Psoas muscle (tissue), 7 donors: ENCODE measurements at regions not wholly inside any gene's neighbourhood (a gene's known extent, or its start where the extent isn't known, plus 50 kb on each side); places are given as distances from the start of the nearest gene placed in this dataset.

Experiments
- ATAC-seq, 4 donors: fragments of 200-7000 bp; cut with Tn5 transposase; one replicate each; pipeline ENCODE4 v1.9.1; 2020; ENCODE audit warnings: moderate library complexity in 3 of 4, mild to moderate bottlenecking in 2 of 4
- DNase-seq, 2 donors: peaks; one replicate each; pipeline ENCODE4 v3.0.0-alpha.2; 2020
- H3K27ac ChIP-seq: fragments of 200-600 bp; one replicate; pipeline ENCODE4 v1.8.0; 2022
- H3K27me3 ChIP-seq, 3 donors: fragments of 200-600 bp in 1 of 3; one replicate each; pipeline versions ENCODE4 v1.6.1 to v1.8.0; 2013 to 2022; ENCODE audit warnings: low read length in 2 of 3, mild to moderate bottlenecking in 2 of 3, moderate library complexity in 1 of 3; ENCODE audit not compliant: insufficient read depth in 3 of 3
- H3K36me3 ChIP-seq, 2 donors: fragments of 200-600 bp in 1 of 2; one replicate each; pipeline versions ENCODE4 v1.6.1 to v1.8.0; 2013 to 2022; ENCODE audit warnings: low read depth in 1 of 2, mild to moderate bottlenecking in 1 of 2, moderate library complexity in 1 of 2; ENCODE audit not compliant: insufficient read depth in 1 of 2
- H3K4me1 ChIP-seq: fragments of 200-600 bp; one replicate; pipeline ENCODE4 v1.8.0; 2022
- H3K4me3 ChIP-seq: fragments of 200-600 bp; one replicate; pipeline ENCODE4 v1.8.0; 2022; ENCODE audit warnings: mild to moderate bottlenecking
- H3K9me3 ChIP-seq: fragments of 200-600 bp; one replicate; pipeline ENCODE4 v1.8.0; 2022
- WGBS, 3 donors: extraction: QIAGEN DNeasy Blood & Tissue Kit; methylation state at CpG; one replicate each; pipeline versions ENCODE4 v1.1.6 to v1.1.7; 2013; 5-methylcytosine and 5-hydroxymethylcytosine counted together
- intact Hi-C, 2 donors: fragments of 100-400 bp; cut with DNase I; formaldehyde crosslinking; loops; one replicate each; pipeline versions ENCODE4 v1.11.0 to v1.14.2; 2022
- TF ChIP-seq, protein P1 (sequence below): fragments of 200-600 bp; IDR thresholded peaks from one replicate; pipeline ENCODE4 v1.8.0; 2022; ENCODE audit warnings: antibody characterized with exemption
- donor health status: healthy with polysubstance abuse.
- donor health status: DM: no; HTN: no; CAD: no; lungs with moderate emphysema.
- donor health status: Bipolar disorder and iron deficiency.
- donor health status: healthy.
- donor health status: DM: yes; HTN: yes; CAD: no.
- donor health status: DM: no; HTN: no; CAD: no.
- donor health status: DM: yes; HTN: yes; CAD: no.

DNA sequence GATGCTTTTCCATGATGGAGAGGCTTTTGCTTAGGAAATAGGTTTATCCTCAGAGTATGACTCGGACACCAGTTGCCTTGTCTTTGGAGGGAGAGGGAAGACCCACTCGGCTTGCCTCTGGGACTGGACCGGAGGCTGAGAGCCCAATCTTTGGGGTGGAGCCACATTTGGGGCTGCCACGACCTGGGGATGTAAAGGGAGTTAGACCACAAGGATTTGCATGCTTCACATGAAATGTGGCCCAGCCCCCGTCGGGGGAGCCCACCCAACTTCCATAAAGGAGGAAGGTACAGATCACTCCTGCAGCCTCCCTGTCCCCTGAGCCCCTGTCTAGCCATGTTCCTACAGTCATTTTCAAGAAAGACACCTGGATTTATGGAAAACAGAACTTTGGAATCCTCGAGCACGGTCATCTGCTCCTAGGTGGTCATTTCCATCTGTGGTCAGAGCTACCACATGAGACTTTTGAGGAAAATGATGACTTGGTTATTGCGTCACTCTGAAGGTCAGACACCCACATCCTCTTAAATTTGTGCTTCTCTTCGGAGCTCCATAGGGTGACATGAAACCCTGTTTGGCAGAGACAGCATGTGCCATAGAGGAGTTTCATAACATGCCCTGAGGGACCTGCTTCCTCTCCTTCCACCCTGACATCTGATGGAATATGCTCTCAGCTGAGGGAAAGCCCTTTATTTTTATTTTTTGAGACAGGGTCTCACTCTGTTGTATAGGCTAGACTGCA is 99.4 kb upstream of the SLC45A1 start:
- TF ChIP-seq, protein P1, sequence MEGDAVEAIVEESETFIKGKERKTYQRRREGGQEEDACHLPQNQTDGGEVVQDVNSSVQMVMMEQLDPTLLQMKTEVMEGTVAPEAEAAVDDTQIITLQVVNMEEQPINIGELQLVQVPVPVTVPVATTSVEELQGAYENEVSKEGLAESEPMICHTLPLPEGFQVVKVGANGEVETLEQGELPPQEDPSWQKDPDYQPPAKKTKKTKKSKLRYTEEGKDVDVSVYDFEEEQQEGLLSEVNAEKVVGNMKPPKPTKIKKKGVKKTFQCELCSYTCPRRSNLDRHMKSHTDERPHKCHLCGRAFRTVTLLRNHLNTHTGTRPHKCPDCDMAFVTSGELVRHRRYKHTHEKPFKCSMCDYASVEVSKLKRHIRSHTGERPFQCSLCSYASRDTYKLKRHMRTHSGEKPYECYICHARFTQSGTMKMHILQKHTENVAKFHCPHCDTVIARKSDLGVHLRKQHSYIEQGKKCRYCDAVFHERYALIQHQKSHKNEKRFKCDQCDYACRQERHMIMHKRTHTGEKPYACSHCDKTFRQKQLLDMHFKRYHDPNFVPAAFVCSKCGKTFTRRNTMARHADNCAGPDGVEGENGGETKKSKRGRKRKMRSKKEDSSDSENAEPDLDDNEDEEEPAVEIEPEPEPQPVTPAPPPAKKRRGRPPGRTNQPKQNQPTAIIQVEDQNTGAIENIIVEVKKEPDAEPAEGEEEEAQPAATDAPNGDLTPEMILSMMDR, result no peak

DNA sequence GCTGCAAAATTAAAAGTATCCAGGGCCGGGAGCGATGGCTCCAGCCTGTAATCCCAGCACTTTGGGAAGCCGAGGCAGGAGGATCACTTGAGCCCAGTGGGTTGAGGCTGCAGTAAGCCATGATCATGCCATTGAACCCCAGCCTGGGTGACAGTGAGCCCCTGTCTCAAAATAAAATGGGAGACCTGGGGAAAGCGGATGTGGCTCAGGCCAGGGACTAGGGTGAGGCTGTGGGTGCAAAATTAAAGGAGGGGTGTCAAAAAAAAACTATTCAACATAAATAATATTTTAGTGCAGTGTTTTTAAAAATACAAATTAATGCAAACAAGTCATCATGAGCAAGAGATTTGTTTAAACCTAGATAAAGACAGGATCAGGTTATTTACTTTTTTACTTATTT is 100.1 kb upstream of the SLC45A1 start:
- peaks cover 5% of the 10 kb centered on the region for H3K4me1 ChIP-seq
- intact Hi-C loops, result no loop called here
- peak overlapping the region; percentile 16 for H3K27ac ChIP-seq

More for the DNA sequence above, 99.4 kb upstream of the SLC45A1 start:
- no peak overlapping the region for H3K4me3 ChIP-seq
- H3K36me3 ChIP-seq, result no peaks in the 10 kb centered on the region
- intact Hi-C loops, result no loop called here
- no peaks in the 10 kb centered on the region for H3K9me3 ChIP-seq
- H3K4me1 ChIP-seq, result peaks cover 5% of the 10 kb centered on the region
- peaks cover 0 to 5% (median 0%) of the 10 kb centered on the region in 3 donors for H3K27me3 ChIP-seq
- no peak overlapping the region for H3K27ac ChIP-seq
- peak in 1 of 4 donors; percentile 32 for ATAC-seq
- WGBS, 3 donors, result 81 to 94% (median 86%) methylated on average over 10 of the region's 10 CpGs
- no peak for DNase-seq

DNA sequence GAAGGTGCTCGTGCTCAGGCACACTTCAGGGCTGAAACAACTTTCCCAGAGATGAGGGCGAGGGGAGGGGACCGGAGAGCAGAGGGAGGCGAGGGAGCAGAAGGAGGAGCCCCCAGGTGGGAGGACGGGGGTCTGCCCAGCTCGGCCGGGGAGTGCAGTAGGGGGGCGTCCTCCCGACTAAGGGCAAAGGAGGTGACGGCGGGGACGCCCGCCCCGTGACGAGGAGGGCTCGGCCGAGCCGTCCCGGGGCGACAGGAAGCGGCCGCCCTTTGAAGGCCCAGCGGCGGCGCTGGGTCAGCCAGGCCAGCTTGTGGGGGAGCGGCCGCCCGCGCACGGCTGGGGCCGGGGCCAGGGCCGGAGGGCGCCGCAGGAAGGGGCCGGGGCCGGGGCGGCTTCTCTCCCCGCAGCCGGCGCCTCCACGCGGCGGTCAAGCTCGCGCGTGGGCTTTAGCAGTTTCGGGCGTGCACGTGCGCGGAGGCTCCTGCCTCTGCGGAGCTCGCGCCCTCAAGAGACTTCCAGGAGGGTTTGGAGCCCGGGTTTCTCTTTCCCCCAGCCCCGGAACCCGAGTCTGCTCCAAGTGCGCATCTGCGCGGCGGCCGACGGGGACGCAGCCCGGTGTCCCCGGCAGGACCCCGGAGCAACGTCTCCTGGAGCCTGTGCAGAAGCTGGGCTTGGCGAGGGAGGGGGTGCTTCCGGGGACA is 100.8 kb upstream of the SLC45A1 start:
- WGBS, 3 donors, result 3 to 6% (median 4%) methylated on average over 40 to 70 of the region's 70 CpGs

More for the DNA sequence above, 100.1 kb upstream of the SLC45A1 start:
- WGBS, 3 donors, result 61 to 72% (median 66%) methylated on average over 4 of the region's 4 CpGs
- TF ChIP-seq, protein P1, result no peak
- Histone ChIP-seq H3K4me3 (peak overlapping the region; percentile 64), H3K36me3 (no peaks in the 10 kb centered on the region), H3K9me3 (no peaks in the 10 kb centered on the region), H3K27me3 (peaks cover 0 to 5% (median 0%) of the 10 kb centered on the region in 3 donors)
- no peak for DNase-seq
- ATAC-seq, result no peak

DNA sequence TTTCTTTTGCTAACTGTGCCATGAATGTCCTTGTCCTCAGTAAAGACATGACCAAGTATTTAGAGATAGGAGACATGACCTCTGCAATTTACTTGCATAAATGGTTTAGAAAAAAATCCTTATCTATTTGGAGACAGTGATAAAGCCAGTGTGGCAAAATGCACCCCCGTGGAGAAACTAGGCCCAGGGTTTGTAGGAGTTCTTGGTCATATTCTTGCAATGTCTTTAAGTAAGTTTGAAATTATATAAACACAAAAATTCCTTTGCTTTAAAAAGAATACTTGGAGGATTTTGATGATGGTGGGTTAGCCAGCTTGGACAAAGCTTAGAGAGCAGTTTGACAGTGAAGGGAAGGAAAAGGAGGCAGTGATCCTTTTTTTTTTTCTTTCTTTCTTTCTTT is 101.9 kb upstream of the SLC45A1 start:
- Histone ChIP-seq H3K4me3 (no peak overlapping the region), H3K36me3 (no peaks in the 10 kb centered on the region), H3K4me1 (peaks cover 5% of the 10 kb centered on the region), H3K27ac (no peak overlapping the region), H3K9me3 (no peaks in the 10 kb centered on the region), H3K27me3 (peaks cover 0 to 5% (median 0%) of the 10 kb centered on the region in 3 donors)
- ATAC-seq, result no peak
- no peak for DNase-seq
- 88 to 89% (median 88%) methylated on average over 1 of the region's 1 CpG for WGBS, 3 donors
- intact Hi-C loops, result no loop called here
- TF ChIP-seq, protein P1, result no peak

More for the DNA sequence above, 100.8 kb upstream of the SLC45A1 start:
- ATAC-seq, result peak; percentile 64 to 81 (median 69)
- TF ChIP-seq, protein P1, result no peak
- no peaks in the 10 kb centered on the region for H3K36me3 ChIP-seq
- intact Hi-C loops, result no loop called here
- peak overlapping the region; percentile 64 for H3K4me3 ChIP-seq
- peak overlapping the region; percentile 16 for H3K27ac ChIP-seq
- DNase-seq, result peak; percentile 58 to 66
- no peaks in the 10 kb centered on the region for H3K9me3 ChIP-seq
- H3K4me1 ChIP-seq, result peaks cover 5% of the 10 kb centered on the region
- peaks cover 0 to 5% (median 0%) of the 10 kb centered on the region in 3 donors for H3K27me3 ChIP-seq
